GM12873 (cell line): ENCODE measurements at regions not wholly inside any gene's neighbourhood (a gene's known extent, or its start where the extent isn't known, plus 50 kb on each side); places are given as distances from the start of the nearest gene placed in this dataset.

Experiments
- CTCF ChIP-seq: IDR thresholded peaks from 2 replicates; pipeline ENCODE4 v1.5.1; 2012; ENCODE audit warnings: low read depth, mild to moderate bottlenecking, moderate library complexity, low read length, control low read depth; ENCODE audit not compliant: insufficient read depth; ENCODE audit errors: missing control alignments

GRCh38 chr6:56751604-56752003, 108.9 kb upstream of the DST start:
- no peak for TF ChIP-seq CTCF

GRCh38 chr6:56750686-56751085, 108.0 kb upstream of the DST start:
- no peak for TF ChIP-seq CTCF

DNA sequence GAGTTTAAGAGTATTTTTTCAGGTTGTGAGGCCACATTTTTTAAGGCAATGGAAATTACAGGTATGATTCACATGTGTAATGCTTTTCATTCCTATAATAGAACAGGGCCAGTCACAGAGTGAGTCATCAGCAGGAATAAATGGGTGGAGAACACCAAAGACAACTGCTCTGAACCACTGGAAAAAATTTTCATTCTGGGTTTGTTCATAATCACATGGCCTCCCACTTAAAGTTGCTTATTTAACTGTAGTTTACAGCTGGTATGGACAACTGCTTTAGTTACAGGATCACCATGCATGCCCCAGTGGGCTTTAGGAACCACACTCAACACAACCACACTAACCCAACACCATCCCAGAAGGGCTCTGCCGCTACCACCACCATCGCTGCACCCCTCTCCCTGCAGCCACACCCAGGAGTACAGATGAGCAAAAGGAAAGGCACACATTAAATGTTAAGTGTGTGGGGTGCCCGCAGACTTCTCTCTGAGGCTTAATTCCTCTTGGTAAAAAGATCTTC, 107.0 kb upstream of the DST start:
- TF ChIP-seq CTCF: no peak

GRCh38 chr6:56746767-56747504, 104.2 kb upstream of the DST start:
- TF ChIP-seq CTCF: no peak

GRCh38 chr6:56745971-56746370, 103.3 kb upstream of the DST start:
- TF ChIP-seq CTCF: no peak

GRCh38 chr6:56745081-56745480, 102.4 kb upstream of the DST start:
- no peak for TF ChIP-seq CTCF

DNA sequence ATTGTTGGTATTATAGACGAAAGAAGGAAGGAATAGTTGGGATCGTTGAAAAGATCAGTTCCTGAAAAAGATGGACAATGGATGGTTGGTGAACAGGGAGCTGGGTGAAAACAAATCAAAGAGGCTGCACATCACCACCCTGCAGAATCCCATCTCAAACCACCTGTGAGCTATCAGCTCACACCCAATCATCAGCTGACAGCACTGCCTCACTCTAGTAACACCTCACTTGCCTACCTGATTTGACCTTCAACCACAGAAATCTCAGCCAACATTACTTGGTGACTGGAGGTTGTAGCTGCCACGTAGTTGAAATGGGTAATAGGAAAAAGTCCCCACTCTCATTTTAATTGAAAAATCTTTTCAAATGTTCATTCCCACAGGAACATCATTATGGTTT, 101.8 kb upstream of the DST start:
- TF ChIP-seq CTCF: no peak
